HepG2 (cell line): ENCODE measurements at regions not wholly inside any gene's neighbourhood (a gene's known extent, or its start where the extent isn't known, plus 50 kb on each side); places are given as distances from the start of the nearest gene placed in this dataset.

Source experiments
- ATAC-seq: fragments of 200-7000 bp; cut with Tn5 transposase; 3 replicates; pipeline ENCODE4 v1.9.1; 2020; ENCODE audit warnings: mild to moderate bottlenecking, moderate library complexity
- BruUV-seq: library from RNA; stranded (reverse); fragments of 400-500 nt; replicated peaks from 2 replicates; lab custom pipeline; 2021; lab: Mats Ljungman, UMichigan
- CTCF ChIA-PET: fragments of 300-600 bp; formaldehyde crosslinking; extraction: SDS; loops from one replicate; lab custom pipeline; 2021; ENCODE audit warnings: low total read pairs, inconsistent platforms, low intra/inter-chr PET ratio; lab: Yijun Ruan, JAX
- POLR2A ChIA-PET: fragments of 350-600 bp; sonication (Branson Sonifier 250); formaldehyde crosslinking; loops from one replicate; lab custom pipeline; 2020; ENCODE audit warnings: antibody characterized with exemption, inconsistent platforms; lab: Yijun Ruan, JAX
- DNase-seq: peaks from one replicate; pipeline ENCODE4 v3.0.0-alpha.2; 2015; ENCODE audit warnings: low spot score
- FAIRE-seq: peaks from 3 replicates; lab custom pipeline; 2011; peaks lifted over from hg19 to GRCh38; lab: Jason Lieb, UNC
- H2AFZ ChIP-seq: one replicate; pipeline ENCODE4 v1.6.1; 2011; ENCODE audit warnings: low read length, inconsistent platforms
- H3K27ac ChIP-seq: fragments of 300-600 bp; 3 replicates; pipeline ENCODE4 v1.8.0; 2011; ENCODE audit warnings: mixed run types, mild to moderate bottlenecking, mixed read lengths, low read length, inconsistent platforms; ENCODE audit not compliant: insufficient read depth; ENCODE audit errors: extremely low read length
- H3K27me3 ChIP-seq, 2 experiments: fragments of 200-600 bp in 1 of 2; 2 replicates in 1 of 2; 3 replicates in 1 of 2; pipeline versions ENCODE4 v1.6.0 to v1.8.0; 2011; ENCODE audit warnings: low read length in 2 of 2, mild to moderate bottlenecking in 2 of 2, moderate library complexity in 2 of 2, inconsistent platforms in 1 of 2; ENCODE audit not compliant: insufficient read depth in 2 of 2, control insufficient read depth in 1 of 2
- H3K36me3 ChIP-seq, 2 experiments: fragments of 200-600 bp in 1 of 2; replicated peaks in 1 of 2; 2 replicates in 1 of 2; 3 replicates in 1 of 2; pipeline versions ENCODE4 v1.5.1 to v1.8.0; 2011; ENCODE audit warnings: low read length in 2 of 2, inconsistent platforms in 1 of 2; ENCODE audit not compliant: insufficient read depth in 2 of 2, control insufficient read depth in 1 of 2
- H3K4me1 ChIP-seq: 2 replicates; pipeline ENCODE4 v1.5.1; 2012; ENCODE audit warnings: low read length, inconsistent platforms; ENCODE audit not compliant: insufficient read depth
- H3K4me2 ChIP-seq: 2 replicates; pipeline ENCODE4 v1.6.0; 2011; ENCODE audit warnings: low read depth, low read length, inconsistent platforms
- H3K4me3 ChIP-seq, 3 experiments: fragments of 200-600 bp in 1 of 3; sonication (generic), shearing (Covaris generic) in 1 of 3; replicated peaks in 1 of 3; 2 replicates each; pipeline ENCODE4 v1.5.1; 2011 to 2016; ENCODE audit warnings: low read length in 3 of 3, inconsistent platforms in 2 of 3, low read depth in 2 of 3, mild to moderate bottlenecking in 2 of 3, control low read depth in 1 of 3, mixed read lengths in 1 of 3; ENCODE audit not compliant: insufficient read depth in 1 of 3
- H3K79me2 ChIP-seq: one replicate; pipeline ENCODE4 v1.6.1; 2011; ENCODE audit warnings: low read length, inconsistent platforms; ENCODE audit not compliant: insufficient read depth
- H3K9ac ChIP-seq: 2 replicates; pipeline ENCODE4 v1.6.0; 2011; ENCODE audit warnings: mild to moderate bottlenecking, low read depth, low read length, inconsistent platforms; ENCODE audit not compliant: insufficient read depth
- H3K9me3 ChIP-seq: 2 replicates; pipeline ENCODE4 v1.5.1; 2012; ENCODE audit warnings: mild to moderate bottlenecking, low read length
- H4K20me1 ChIP-seq: 2 replicates; pipeline ENCODE4 v1.6.0; 2011; ENCODE audit warnings: inconsistent platforms, mild to moderate bottlenecking, low read length, moderate library complexity; ENCODE audit not compliant: insufficient read depth
- EHMT2 ChIP-seq: fragments of 200-600 bp; sonication (generic); IDR thresholded peaks from 2 replicates; pipeline ENCODE4 v1.7.0; 2017; ENCODE audit warnings: antibody characterized with exemption, low read depth, low read length, borderline replicate concordance
- GPN1 ChIP-seq: sonication (generic); formaldehyde crosslinking; IDR thresholded peaks from 2 replicates; pipeline ENCODE4 v1.5.1; 2020; ENCODE audit warnings: missing genetic modification reagents, borderline replicate concordance
- MXI1 ChIP-seq: IDR thresholded peaks from 3 replicates; pipeline ENCODE4 v1.6.1; 2012; ENCODE audit warnings: low read depth, low read length, inconsistent platforms, borderline replicate concordance
- PCBP1 ChIP-seq: fragments of 200-400 bp; formaldehyde crosslinking; IDR thresholded peaks from 2 replicates; pipeline ENCODE4 v1.6.1; 2017; ENCODE audit warnings: mild to moderate bottlenecking, low read depth, low read length, borderline replicate concordance
- SMAD9 ChIP-seq: sonication (generic); formaldehyde crosslinking; IDR thresholded peaks from 2 replicates; pipeline ENCODE4 v1.5.1; 2020; ENCODE audit warnings: mild to moderate bottlenecking, missing genetic modification reagents
- SRF ChIP-seq: IDR thresholded peaks from 2 replicates; pipeline ENCODE4 v1.6.1; 2011; ENCODE audit warnings: mild to moderate bottlenecking, low read depth, low read length, moderate library complexity
- SSRP1 ChIP-seq: IDR thresholded peaks from 2 replicates; pipeline ENCODE4 v1.6.1; 2016; ENCODE audit warnings: control low read depth
- UBTF ChIP-seq: sonication (generic); formaldehyde crosslinking; IDR thresholded peaks from 2 replicates; pipeline ENCODE4 v1.4.0; 2020; ENCODE audit warnings: mild to moderate bottlenecking, missing genetic modification reagents
- ZNF282 ChIP-seq: fragments of 450-650 bp; IDR thresholded peaks from 2 replicates; pipeline ENCODE4 v1.6.1; 2018; ENCODE audit not compliant: partially characterized antibody
- ZNF484 ChIP-seq: sonication (generic); formaldehyde crosslinking; IDR thresholded peaks from 2 replicates; pipeline ENCODE4 v1.5.1; 2020; ENCODE audit warnings: mild to moderate bottlenecking, low read depth, missing genetic modification reagents, borderline replicate concordance
- ZNF619 ChIP-seq: sonication (generic); formaldehyde crosslinking; IDR thresholded peaks from 2 replicates; pipeline ENCODE4 v1.4.0; 2020; ENCODE audit warnings: mild to moderate bottlenecking, missing genetic modification reagents
- WGBS: methylation state at CpG from one replicate; pipeline ENCODE4 v1.1.6; 2017; ENCODE audit warnings: low lambda C conversion rate; 5-methylcytosine and 5-hydroxymethylcytosine counted together
- in situ Hi-C: cut with HindIII; loops from 2 replicates; pipeline ENCODE4 v1.10.0; 2017; ENCODE audit warnings: low pct_unique_long_range_greater_than_20kb; ENCODE audit not compliant: extremely low pct_ligation_motif_present
- intact Hi-C: fragments of 100-400 bp; cut with micrococcal nuclease; formaldehyde crosslinking; loops from one replicate; pipeline ENCODE4 v1.10.0; 2022; ENCODE audit not compliant: unreplicated experiment
- TF ChIP-seq, protein P1 (sequence below): sonication (generic); formaldehyde crosslinking; IDR thresholded peaks from 2 replicates; pipeline ENCODE4 v1.8.0; 2022; ENCODE audit warnings: mild to moderate bottlenecking, missing genetic modification reagents, borderline replicate concordance

DNA sequence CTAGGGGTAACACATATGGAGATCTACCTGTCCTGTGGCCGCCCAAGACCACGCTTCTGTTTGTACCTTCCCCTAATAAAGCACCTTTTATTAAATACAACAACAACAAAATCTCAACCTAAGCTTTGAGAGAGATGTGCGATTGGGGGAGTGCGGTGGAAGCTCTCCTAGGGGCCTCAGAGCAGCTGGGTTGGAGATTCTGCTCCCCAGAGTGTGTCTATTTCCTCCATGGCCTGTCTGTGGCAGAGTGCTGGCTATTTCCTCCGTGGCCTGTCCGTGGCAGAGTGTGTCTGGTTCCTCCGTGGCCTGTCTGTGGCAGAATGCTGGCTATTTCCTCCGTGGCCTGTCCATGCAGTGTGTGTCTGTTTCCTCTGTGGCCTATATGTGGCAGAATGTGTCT lies 139.3 kb upstream of the IPO9 start:
- no peaks in the 10 kb centered on the region for H3K79me2 ChIP-seq
- no peak overlapping the region for H2AFZ ChIP-seq
- intact Hi-C loops, result no loop called here
- 3% methylated on average over 4 of the region's 8 CpGs for WGBS
- no peak overlapping the region for H3K4me2 ChIP-seq
- no peak overlapping the region for H3K4me3 ChIP-seq
- no peaks in the 10 kb centered on the region for H3K36me3 ChIP-seq
- ATAC-seq, result no peak
- FAIRE-seq, result no peak
- no peak overlapping the region for H3K27ac ChIP-seq
- H3K9ac ChIP-seq, result no peak overlapping the region
- in situ Hi-C loops, result no loop called here
- CTCF ChIA-PET, result no interaction called here
- no peaks in the 10 kb centered on the region for H3K4me1 ChIP-seq
- TF ChIP-seq ZNF282, result no peak
- DNase-seq, result no peak
- POLR2A ChIA-PET, result no interaction called here
- H4K20me1 ChIP-seq, result no peaks in the 10 kb centered on the region
- H3K9me3 ChIP-seq, result no peaks in the 10 kb centered on the region
- BruUV-seq, result no TSS peak
- peaks cover 0 to 21% of the 10 kb centered on the region in 2 experiments; a peak in 1 of 5 replicates for H3K27me3 ChIP-seq

DNA sequence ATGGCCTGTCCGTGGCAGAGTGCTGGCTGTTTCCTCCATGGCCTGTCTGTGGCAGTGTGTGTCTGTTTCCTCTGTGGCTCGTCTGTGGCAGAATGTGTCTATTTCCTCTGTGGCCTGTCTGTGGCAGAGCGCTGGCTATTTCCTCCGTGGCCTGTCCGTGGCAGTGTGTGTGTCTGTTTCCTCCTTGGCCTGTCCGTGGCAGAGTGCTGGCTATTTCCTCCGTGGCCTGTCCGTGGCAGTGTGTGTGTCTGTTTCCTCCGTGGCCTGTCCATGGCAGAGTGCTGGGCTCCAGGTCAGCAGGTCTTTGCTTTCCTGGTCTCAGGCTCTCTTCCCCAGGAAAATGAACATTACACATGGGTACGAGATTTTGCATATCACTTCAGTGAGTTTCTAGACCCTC lies 138.4 kb upstream of the IPO9 start:
- no peak overlapping the region for H3K4me2 ChIP-seq
- no peaks in the 10 kb centered on the region for H4K20me1 ChIP-seq
- H2AFZ ChIP-seq, result no peak overlapping the region
- TF ChIP-seq SRF (no peak), MXI1 (no peak), SMAD9 (CRISPR knock-in tag) (no peak), UBTF (CRISPR knock-in tag) (no peak), SSRP1 (no peak), ZNF484 (CRISPR knock-in tag) (no peak), EHMT2 (no peak), GPN1 (no peak), ZNF619 (CRISPR knock-in tag) (no peak), PCBP1 (no peak)
- TF ChIP-seq, protein P1, sequence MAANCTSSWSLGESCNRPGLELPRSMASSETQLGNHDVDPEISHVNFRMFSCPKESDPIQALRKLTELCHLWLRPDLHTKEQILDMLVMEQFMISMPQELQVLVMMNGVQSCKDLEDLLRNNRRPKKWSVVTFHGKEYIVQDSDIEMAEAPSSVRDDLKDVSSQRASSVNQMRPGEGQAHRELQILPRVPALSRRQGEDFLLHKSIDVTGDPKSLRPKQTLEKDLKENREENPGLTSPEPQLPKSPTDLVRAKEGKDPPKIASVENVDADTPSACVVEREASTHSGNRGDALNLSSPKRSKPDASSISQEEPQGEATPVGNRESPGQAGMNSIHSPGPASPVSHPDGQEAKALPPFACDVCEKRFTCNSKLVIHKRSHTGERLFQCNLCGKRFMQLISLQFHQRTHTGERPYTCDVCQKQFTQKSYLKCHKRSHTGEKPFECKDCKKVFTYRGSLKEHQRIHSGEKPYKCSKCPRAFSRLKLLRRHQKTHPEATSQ (CRISPR knock-in tag), result no peak
- POLR2A ChIA-PET, result no interaction called here
- DNase-seq (no peak), ATAC-seq (no peak), FAIRE-seq (no peak)
- H3K4me3 ChIP-seq, result no peak overlapping the region
- no peak overlapping the region for H3K9ac ChIP-seq
- BruUV-seq, result no TSS peak
- no peaks in the 10 kb centered on the region for H3K4me1 ChIP-seq
- peaks cover 0 to 23% of the 10 kb centered on the region in 2 experiments; a peak in 2 of 5 replicates for H3K27me3 ChIP-seq
- no peaks in the 10 kb centered on the region for H3K36me3 ChIP-seq
- H3K27ac ChIP-seq, result no peak overlapping the region
- H3K79me2 ChIP-seq, result no peaks in the 10 kb centered on the region
- CTCF ChIA-PET, result no interaction called here
- no peaks in the 10 kb centered on the region for H3K9me3 ChIP-seq
- intact Hi-C loops, result no loop called here
- in situ Hi-C loops, result no loop called here
- 30% methylated on average over 6 of the region's 10 CpGs for WGBS
